ENCODE measurements at regions not wholly inside any gene's neighbourhood (a gene's known extent, or its start where the extent isn't known, plus 50 kb on each side); places are given as distances from the start of the nearest gene placed in this dataset.

- DNase-seq (ENCODE audit: low read depth in 3 of 3, low spot score in 2 of 3) = no peak
Measured at GRCh38 chr11:70020336-70021214, 57.5 kb upstream of the ANO1 start.

DNA sequence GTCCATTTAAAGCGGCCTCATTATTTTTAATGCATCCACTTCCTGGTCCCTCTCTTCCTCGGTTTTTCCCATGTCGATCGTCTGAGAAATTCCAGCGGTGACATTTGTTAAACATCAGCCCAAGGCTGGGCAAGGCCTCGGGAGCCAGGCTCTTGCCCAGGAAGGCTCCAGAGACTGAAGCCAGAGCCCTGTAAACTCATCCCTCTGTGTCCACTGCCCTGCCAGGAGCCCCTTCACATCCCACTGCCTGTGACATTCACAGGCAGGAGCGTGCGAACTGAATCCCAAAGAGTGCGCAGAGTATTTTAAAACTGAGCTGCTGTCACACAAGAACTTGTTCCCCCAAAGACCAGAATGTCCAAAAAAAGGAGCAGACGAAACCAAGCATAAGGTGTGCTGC is 56.5 kb upstream of the ANO1 start:
- no peak for DNase-seq (ENCODE audit: low read depth in 3 of 3, low spot score in 2 of 3)

- DNase-seq (ENCODE audit: low read depth in 3 of 3, low spot score in 2 of 3) = no peak
Measured at GRCh38 chr11:70024036-70024772, 53.9 kb upstream of the ANO1 start.

GRCh38 chr11:70024773-70025045 is 53.4 kb upstream of the ANO1 start:
- DNase-seq (ENCODE audit: low read depth in 3 of 3, low spot score in 2 of 3) = no peak

GRCh38 chr11:70025308-70025707 is 52.8 kb upstream of the ANO1 start:
- DNase-seq (ENCODE audit: low read depth in 3 of 3, low spot score in 2 of 3) = no peak

DNA sequence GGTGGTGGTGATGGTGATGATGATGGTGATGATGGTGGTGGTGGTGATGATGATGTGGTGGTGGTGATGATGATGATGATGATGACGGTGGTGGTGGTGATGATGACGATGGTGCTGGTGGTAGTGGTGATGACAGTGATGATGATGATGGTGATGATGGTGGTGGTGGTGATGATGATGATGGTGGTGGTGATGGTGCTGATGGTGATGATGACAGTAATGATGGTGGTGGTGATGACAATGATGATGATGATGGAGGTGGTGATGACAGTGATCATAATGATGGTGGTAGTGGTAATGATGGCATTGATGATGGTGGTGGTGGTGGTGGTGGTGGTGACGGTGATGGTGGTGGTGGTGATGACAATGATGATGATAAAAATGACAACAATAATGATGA is 52.1 kb upstream of the ANO1 start:
- no peak for DNase-seq (ENCODE audit: low read depth in 3 of 3, low spot score in 2 of 3)

- no peak for DNase-seq (ENCODE audit: low read depth in 3 of 3, low spot score in 2 of 3)
Measured at GRCh38 chr11:70026726-70027125, 51.4 kb upstream of the ANO1 start.

GRCh38 chr11:70027451-70027850 is 50.7 kb upstream of the ANO1 start:
- DNase-seq (ENCODE audit: low read depth in 3 of 3, low spot score in 2 of 3) = no peak

DNA sequence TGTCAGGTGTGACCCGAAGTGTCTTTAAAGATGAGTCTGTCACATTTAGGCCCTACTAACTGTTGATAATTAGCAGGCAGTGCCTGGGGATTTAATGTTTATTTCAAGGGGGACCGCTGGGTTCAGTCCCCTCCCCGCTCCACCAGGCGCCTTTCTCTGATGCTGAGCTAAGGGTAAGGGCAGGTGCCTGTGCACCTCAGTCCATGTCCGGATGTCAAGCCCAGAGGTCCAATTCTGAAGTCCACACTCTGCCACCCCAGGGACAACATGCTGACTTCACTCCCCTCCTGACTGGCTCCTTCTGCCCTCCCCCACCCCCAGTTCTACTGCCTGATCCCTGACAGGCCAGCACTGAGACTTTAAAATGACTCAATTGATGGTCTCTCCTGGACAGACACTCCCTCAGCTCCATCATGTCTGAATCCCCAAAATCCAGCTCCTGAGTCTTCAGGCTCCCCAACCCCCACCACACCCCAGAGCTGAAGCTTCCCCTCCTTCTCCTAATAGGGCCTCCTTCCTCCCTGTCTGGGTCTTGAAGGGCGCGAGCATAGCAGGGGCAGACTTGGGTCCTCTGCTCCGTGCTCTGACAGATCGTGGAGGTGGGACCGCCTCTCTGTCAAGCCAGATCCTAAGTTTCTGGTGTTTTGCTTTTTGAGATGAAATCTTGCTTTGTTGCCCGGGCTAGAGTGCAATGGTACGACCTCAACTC is 49.8 kb upstream of the ANO1 start:
- DNase-seq (ENCODE audit: low read depth in 3 of 3, low spot score in 2 of 3) = no peak
